RWPE2 (cell line): ENCODE measurements at regions not wholly inside any gene's neighbourhood (a gene's known extent, or its start where the extent isn't known, plus 50 kb on each side); places are given as distances from the start of the nearest gene placed in this dataset.
"Not testable (repeated sequence)": the region's sequence is repeated elsewhere in the genome, so short reads cannot be mapped to it uniquely, and the experiment has no call there.

Source experiments
- ATAC-seq: fragments of 200-7000 bp; cut with Tn5 transposase; 3 replicates; pipeline ENCODE4 v1.9.1; 2021; ENCODE audit warnings: low read depth
- DNase-seq: peaks from one replicate; pipeline ENCODE4 v3.0.0-alpha.2; 2020; ENCODE audit warnings: low spot score
- H3K27ac ChIP-seq: fragments of 450-650 bp; 2 replicates; pipeline ENCODE4 v1.5.1; 2017; ENCODE audit warnings: mild to moderate bottlenecking; ENCODE audit not compliant: poor library complexity, severe bottlenecking
- H3K27me3 ChIP-seq: fragments of 250-450 bp; sonication (Bioruptor Pico); 2 replicates; pipeline ENCODE4 v1.5.1; 2021; ENCODE audit warnings: mild to moderate bottlenecking, moderate library complexity; ENCODE audit not compliant: insufficient read depth, poor library complexity, severe bottlenecking
- H3K36me3 ChIP-seq: fragments of 250-450 bp; sonication (Bioruptor Pico); 2 replicates; pipeline ENCODE4 v1.5.1; 2020; ENCODE audit warnings: low read depth, mild to moderate bottlenecking, moderate library complexity
- H3K4me1 ChIP-seq: fragments of 250-450 bp; sonication (Bioruptor Pico); 2 replicates; pipeline ENCODE4 v1.5.1; 2021; ENCODE audit warnings: mild to moderate bottlenecking, moderate library complexity; ENCODE audit not compliant: insufficient read depth, poor library complexity, severe bottlenecking
- H3K4me3 ChIP-seq: fragments of 250-450 bp; sonication (Bioruptor Pico); 2 replicates; pipeline ENCODE4 v1.5.1; 2021; ENCODE audit warnings: mild to moderate bottlenecking, moderate library complexity; ENCODE audit not compliant: severe bottlenecking
- H3K9me3 ChIP-seq: fragments of 250-450 bp; sonication (Bioruptor Pico); 2 replicates; pipeline ENCODE4 v1.5.1; 2021; ENCODE audit warnings: mild to moderate bottlenecking, moderate library complexity; ENCODE audit not compliant: severe bottlenecking
- TF ChIP-seq, protein P1 (sequence below): fragments of 450-650 bp; IDR thresholded peaks from one replicate; pipeline ENCODE4 v1.5.1; 2017; ENCODE audit warnings: mild to moderate bottlenecking, moderate library complexity; ENCODE audit not compliant: poor library complexity, severe bottlenecking

DNA sequence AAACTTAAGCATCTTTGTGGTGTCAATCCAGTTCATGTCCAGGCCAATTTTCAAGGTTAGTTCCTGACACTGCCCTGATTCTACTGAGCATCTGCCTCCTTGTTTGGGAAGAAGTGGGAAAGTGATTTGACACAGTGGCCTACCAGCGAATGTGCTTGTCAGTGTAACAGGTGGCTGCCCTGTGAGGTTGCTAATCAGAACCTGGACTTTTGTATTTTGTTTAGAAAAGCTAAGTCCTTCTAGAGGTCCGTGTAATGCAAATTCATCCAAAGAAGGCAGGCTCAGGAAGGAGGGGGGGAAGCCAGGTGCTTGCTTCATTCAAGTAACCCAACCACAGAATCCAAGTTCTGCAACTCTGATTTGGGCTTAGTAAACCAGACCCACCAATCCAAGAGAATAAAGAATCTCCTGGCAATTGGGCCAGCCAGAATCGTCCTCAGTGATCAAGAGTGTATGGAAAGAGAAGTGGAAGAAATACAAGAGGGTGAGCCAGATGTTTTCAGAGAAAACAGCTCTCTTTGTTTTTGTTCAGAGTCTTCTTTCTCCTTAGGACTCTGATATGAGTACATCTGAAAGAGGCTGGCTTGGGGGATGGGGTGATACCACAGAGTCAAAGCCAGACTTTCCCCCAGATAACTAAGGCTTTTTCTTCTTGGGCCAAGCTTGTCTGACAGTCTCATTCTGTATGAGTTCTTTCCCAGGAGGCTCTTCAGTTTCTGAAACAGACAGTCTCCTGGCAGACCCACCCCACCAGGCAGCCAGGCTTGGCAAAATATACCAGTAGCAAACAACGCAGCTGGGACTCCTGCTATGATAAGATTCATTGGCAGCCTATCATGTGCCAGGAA lies 508.9 kb upstream of the TBL1XR1 start:
- Histone ChIP-seq H3K27me3 (no peaks in the 10 kb centered on the region), H3K36me3 (no peaks in the 10 kb centered on the region), H3K27ac (no peak overlapping the region), H3K9me3 (no peaks in the 10 kb centered on the region), H3K4me3 (no peak overlapping the region), H3K4me1 (no peaks in the 10 kb centered on the region)
- no peak for DNase-seq
- ATAC-seq = no peak
- TF ChIP-seq, protein P1, sequence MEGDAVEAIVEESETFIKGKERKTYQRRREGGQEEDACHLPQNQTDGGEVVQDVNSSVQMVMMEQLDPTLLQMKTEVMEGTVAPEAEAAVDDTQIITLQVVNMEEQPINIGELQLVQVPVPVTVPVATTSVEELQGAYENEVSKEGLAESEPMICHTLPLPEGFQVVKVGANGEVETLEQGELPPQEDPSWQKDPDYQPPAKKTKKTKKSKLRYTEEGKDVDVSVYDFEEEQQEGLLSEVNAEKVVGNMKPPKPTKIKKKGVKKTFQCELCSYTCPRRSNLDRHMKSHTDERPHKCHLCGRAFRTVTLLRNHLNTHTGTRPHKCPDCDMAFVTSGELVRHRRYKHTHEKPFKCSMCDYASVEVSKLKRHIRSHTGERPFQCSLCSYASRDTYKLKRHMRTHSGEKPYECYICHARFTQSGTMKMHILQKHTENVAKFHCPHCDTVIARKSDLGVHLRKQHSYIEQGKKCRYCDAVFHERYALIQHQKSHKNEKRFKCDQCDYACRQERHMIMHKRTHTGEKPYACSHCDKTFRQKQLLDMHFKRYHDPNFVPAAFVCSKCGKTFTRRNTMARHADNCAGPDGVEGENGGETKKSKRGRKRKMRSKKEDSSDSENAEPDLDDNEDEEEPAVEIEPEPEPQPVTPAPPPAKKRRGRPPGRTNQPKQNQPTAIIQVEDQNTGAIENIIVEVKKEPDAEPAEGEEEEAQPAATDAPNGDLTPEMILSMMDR = no peak

DNA sequence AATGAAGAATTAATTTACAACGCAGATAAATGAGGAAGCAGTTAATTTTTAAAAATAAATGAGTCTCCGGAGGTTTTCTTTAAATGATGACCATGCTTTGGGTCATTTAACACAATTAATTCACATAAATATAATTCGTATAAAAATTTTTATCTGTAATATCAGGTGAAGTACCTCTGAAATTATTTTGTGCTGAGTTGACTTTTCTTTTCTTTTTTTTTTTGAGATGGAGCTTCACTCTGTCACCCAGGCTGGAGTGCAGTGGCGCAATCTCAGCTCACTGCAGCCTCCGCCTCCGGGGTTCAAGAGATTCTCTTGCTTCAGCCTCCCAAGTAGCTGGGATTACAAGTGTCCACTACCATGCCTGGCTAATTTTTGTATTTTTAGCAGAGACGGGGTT lies 512.2 kb upstream of the TBL1XR1 start:
- not testable (repeated sequence) for H3K27ac ChIP-seq, H3K27me3 ChIP-seq, DNase-seq, ATAC-seq, H3K4me1 ChIP-seq, H3K36me3 ChIP-seq, H3K4me3 ChIP-seq, H3K9me3 ChIP-seq

DNA sequence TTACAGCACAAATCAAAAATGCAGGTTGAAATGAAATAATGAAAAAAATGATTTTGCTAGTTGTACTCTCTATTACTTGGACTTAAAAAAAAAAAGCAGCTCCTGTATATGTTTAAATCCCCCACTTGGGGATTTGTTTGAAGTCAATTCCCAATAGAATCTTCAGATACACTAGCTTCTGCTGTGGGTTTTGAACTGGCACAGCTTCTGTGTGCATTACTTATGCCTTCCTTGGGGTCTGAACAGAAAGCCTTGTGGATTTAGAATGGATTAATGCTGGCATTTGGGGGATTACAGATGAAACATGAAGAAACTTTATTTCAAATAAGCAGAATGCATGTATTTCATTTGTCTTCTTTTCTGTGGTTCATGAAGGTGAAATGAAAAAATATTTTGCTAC lies 513.2 kb upstream of the TBL1XR1 start:
- H3K36me3 ChIP-seq = no peaks in the 10 kb centered on the region
- no peaks in the 10 kb centered on the region for H3K27me3 ChIP-seq
- ATAC-seq = no peak
- H3K27ac ChIP-seq = no peak overlapping the region
- TF ChIP-seq, protein P1 = no peak
- DNase-seq = no peak
- no peak overlapping the region for H3K4me3 ChIP-seq
- H3K9me3 ChIP-seq = no peaks in the 10 kb centered on the region
- no peaks in the 10 kb centered on the region for H3K4me1 ChIP-seq

DNA sequence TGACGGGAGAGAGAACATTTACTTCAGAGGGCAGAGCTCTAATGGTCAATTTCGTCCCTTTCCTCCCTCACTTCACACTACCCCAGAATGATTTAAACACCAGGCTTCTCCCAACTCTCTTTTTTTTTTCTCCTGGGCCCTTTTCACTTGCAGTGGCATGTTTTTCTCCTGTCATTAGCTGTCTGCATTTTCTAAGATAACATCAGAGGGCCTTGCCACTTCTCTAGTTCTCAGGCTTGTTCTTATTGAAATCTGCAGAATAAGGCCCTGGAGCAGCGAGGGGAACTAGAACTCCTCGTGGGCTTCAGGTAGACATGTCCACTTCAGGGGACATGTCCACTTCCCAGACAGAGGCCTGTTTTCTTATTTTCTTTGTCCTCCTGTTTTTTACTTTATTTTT lies 514.4 kb upstream of the TBL1XR1 start:
- no peaks in the 10 kb centered on the region for H3K36me3 ChIP-seq
- H3K27ac ChIP-seq = no peak overlapping the region
- TF ChIP-seq, protein P1 = no peak
- ATAC-seq (no peak), DNase-seq (no peak)
- no peaks in the 10 kb centered on the region for H3K9me3 ChIP-seq
- no peak overlapping the region for H3K4me3 ChIP-seq
- no peaks in the 10 kb centered on the region for H3K4me1 ChIP-seq
- no peaks in the 10 kb centered on the region for H3K27me3 ChIP-seq

DNA sequence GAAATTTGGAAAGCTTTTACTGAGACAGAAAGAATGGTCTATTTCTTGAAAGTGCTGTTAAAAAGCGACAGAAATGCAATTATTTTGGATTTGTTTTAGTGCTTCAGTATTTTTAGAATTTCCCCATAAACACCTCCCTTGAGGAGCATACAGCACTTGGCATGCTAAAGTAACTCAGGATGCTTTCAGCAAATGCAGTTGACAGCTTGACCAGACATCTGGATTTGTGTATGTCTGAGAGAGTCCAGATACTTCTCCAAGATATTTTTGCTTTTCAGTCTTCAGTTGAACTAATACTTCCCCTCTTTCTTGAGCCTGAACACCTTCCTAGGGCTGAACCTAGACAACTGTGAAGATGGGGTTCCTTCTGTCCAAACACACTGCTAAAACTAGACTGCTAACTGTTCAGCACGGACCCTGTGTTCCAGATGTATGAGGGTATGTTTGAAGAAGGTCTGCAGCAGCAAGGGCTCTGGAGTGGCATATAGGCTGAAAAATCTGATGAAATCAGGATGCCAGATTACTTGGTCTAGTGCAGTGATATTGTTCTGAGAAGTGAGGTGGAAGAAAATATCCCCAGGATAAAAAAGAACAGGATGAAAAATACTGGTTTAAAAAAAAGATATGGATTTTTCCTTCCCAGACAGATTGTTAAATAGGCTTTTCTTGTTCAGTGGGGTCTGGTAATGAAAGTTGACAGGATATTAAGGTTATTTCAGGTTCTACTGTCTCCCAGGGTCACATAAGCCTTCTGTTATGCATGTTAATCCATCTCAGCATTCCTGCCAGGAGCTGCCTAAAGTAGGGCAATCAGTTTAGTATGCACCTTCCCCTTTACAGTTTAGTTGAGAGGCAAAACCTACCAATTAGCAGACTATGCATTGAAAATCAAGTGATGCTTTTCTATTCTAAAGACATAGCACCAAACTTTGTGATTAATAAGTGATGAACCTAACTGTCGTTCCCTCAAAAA lies 516.9 kb upstream of the TBL1XR1 start:
- no peak for DNase-seq
- H3K4me3 ChIP-seq = no peak overlapping the region
- TF ChIP-seq, protein P1 = no peak
- no peaks in the 10 kb centered on the region for H3K27me3 ChIP-seq
- no peaks in the 10 kb centered on the region for H3K36me3 ChIP-seq
- H3K27ac ChIP-seq = no peak overlapping the region
- ATAC-seq = no peak
- H3K9me3 ChIP-seq = no peaks in the 10 kb centered on the region
- H3K4me1 ChIP-seq = no peaks in the 10 kb centered on the region
